ENCODE measurements at regions not wholly inside any gene's neighbourhood (a gene's known extent, or its start where the extent isn't known, plus 50 kb on each side); places are given as distances from the start of the nearest gene placed in this dataset.

GRCh38 chr3:41126472-41126871 is 72.8 kb upstream of the CTNNB1 start:
- TF ChIP-seq, protein P1, sequence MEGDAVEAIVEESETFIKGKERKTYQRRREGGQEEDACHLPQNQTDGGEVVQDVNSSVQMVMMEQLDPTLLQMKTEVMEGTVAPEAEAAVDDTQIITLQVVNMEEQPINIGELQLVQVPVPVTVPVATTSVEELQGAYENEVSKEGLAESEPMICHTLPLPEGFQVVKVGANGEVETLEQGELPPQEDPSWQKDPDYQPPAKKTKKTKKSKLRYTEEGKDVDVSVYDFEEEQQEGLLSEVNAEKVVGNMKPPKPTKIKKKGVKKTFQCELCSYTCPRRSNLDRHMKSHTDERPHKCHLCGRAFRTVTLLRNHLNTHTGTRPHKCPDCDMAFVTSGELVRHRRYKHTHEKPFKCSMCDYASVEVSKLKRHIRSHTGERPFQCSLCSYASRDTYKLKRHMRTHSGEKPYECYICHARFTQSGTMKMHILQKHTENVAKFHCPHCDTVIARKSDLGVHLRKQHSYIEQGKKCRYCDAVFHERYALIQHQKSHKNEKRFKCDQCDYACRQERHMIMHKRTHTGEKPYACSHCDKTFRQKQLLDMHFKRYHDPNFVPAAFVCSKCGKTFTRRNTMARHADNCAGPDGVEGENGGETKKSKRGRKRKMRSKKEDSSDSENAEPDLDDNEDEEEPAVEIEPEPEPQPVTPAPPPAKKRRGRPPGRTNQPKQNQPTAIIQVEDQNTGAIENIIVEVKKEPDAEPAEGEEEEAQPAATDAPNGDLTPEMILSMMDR (IDR thresholded peaks at IDR 0.05): no peak
- no peak for TF ChIP-seq POLR2A (IDR thresholded peaks at IDR 0.05)
